Endothelial cell of umbilical vein (primary cell): ENCODE measurements at regions not wholly inside any gene's neighbourhood (a gene's known extent, or its start where the extent isn't known, plus 50 kb on each side); places are given as distances from the start of the nearest gene placed in this dataset.

Experiments used
- BruUV-seq: library from RNA; stranded (reverse); fragments of 400-500 nt; replicated peaks from 2 replicates; lab custom pipeline; 2021; lab: Mats Ljungman, UMichigan
- CTCF ChIA-PET: fragments of 300-600, 350-600 bp; sonication (Branson Sonifier 250); formaldehyde crosslinking; loops from one replicate; lab custom pipeline; 2021; ENCODE audit warnings: antibody characterized with exemption, inconsistent platforms; lab: Charles Lee
- POLR2A ChIA-PET: fragments of 300-600, 350-600 bp; sonication (Branson Sonifier 250); formaldehyde crosslinking; loops from one replicate; lab custom pipeline; 2021; ENCODE audit warnings: antibody characterized with exemption, inconsistent platforms; lab: Charles Lee
- DNase-seq: peaks from one replicate; pipeline ENCODE4 v3.0.0-alpha.2; 2011; ENCODE audit warnings: low read depth, low spot score
- FAIRE-seq: peaks from 2 replicates; lab custom pipeline; 2011; peaks lifted over from hg19 to GRCh38; lab: Jason Lieb, UNC
- H2AFZ ChIP-seq: 2 replicates; pipeline ENCODE4 v1.6.0; 2012; ENCODE audit warnings: low read depth, low read length, control low read depth, inconsistent platforms
- H3K27ac ChIP-seq: 2 replicates; pipeline ENCODE4 v1.5.1; 2011; ENCODE audit warnings: low read depth, mild to moderate bottlenecking, control low read depth, low read length, moderate library complexity; ENCODE audit not compliant: insufficient read depth
- H3K27me3 ChIP-seq, 2 experiments: 2 replicates each; pipeline versions ENCODE4 v1.6.0 to v1.6.1; 2011; ENCODE audit warnings: low read length in 2 of 2, mixed read lengths in 1 of 2; ENCODE audit not compliant: control insufficient read depth in 2 of 2, insufficient read depth in 2 of 2
- H3K36me3 ChIP-seq, 2 experiments: 2 replicates in 1 of 2; 3 replicates in 1 of 2; pipeline ENCODE4 v1.5.1; 2011; ENCODE audit warnings: low read length in 2 of 2, mild to moderate bottlenecking in 1 of 2, moderate library complexity in 1 of 2; ENCODE audit not compliant: control insufficient read depth in 2 of 2, insufficient read depth in 2 of 2; ENCODE audit errors: extremely low read depth in 1 of 2
- H3K4me1 ChIP-seq: 3 replicates; pipeline ENCODE4 v1.5.1; 2011; ENCODE audit warnings: mild to moderate bottlenecking, low read length; ENCODE audit not compliant: control insufficient read depth, insufficient read depth; ENCODE audit errors: extremely low read depth
- H3K4me2 ChIP-seq: 2 replicates; pipeline ENCODE4 v1.6.1; 2011; ENCODE audit warnings: low read length, control low read depth, mixed read lengths; ENCODE audit not compliant: insufficient read depth
- H3K4me3 ChIP-seq, 3 experiments: fragments of 200-600 bp in 1 of 3; sonication (generic), shearing (Covaris generic) in 1 of 3; replicated peaks in 1 of 3; 2 replicates each; pipeline ENCODE4 v1.5.1; 2011 to 2016; ENCODE audit warnings: control low read depth in 3 of 3, low read length in 3 of 3, mild to moderate bottlenecking in 2 of 3, inconsistent platforms in 1 of 3, low read depth in 1 of 3, moderate library complexity in 1 of 3; ENCODE audit not compliant: insufficient read depth in 1 of 3
- H3K79me2 ChIP-seq: 2 replicates; pipeline ENCODE4 v1.6.0; 2012; ENCODE audit warnings: low read length, inconsistent platforms; ENCODE audit not compliant: control insufficient read depth, insufficient read depth
- H3K9ac ChIP-seq: replicated peaks from 2 replicates; pipeline ENCODE3; 2011; ENCODE audit warnings: low read length, control low read depth; ENCODE audit not compliant: insufficient read depth; ENCODE audit errors: extremely low read depth
- H3K9me1 ChIP-seq: replicated peaks from 3 replicates; pipeline ENCODE4 v1.6.0; 2011; ENCODE audit warnings: mild to moderate bottlenecking, low read length; ENCODE audit not compliant: control insufficient read depth, insufficient read depth; ENCODE audit errors: extremely low read depth
- H3K9me3 ChIP-seq: replicated peaks from 2 replicates; pipeline ENCODE4 v1.5.1; 2012; ENCODE audit warnings: low read length, inconsistent platforms; ENCODE audit not compliant: control insufficient read depth, insufficient read depth
- H4K20me1 ChIP-seq: replicated peaks from 2 replicates; pipeline ENCODE3; 2011; ENCODE audit warnings: mild to moderate bottlenecking, low read length; ENCODE audit not compliant: control insufficient read depth, insufficient read depth; ENCODE audit errors: extremely low read depth
- CTCF ChIP-seq, 2 donors: IDR thresholded peaks; 1 replicate in 1 of 2; 2 replicates in 1 of 2; pipeline ENCODE4 v1.5.1; 2011; ENCODE audit warnings: low read length in 2 of 2, mild to moderate bottlenecking in 2 of 2, moderate library complexity in 2 of 2, control low read depth in 1 of 2, inconsistent platforms in 1 of 2, low read depth in 1 of 2; ENCODE audit not compliant: insufficient read depth in 1 of 2; ENCODE audit errors: extremely low read depth in 1 of 2
- EZH2 ChIP-seq: IDR thresholded peaks from 2 replicates; pipeline ENCODE4 v1.6.1; 2012; ENCODE audit warnings: borderline replicate concordance, low read depth, mild to moderate bottlenecking, moderate library complexity, low read length, inconsistent platforms; ENCODE audit not compliant: severe bottlenecking
- FOS ChIP-seq: IDR thresholded peaks from 2 replicates; pipeline ENCODE4 v1.6.1; 2011; ENCODE audit warnings: mild to moderate bottlenecking, low read length, moderate library complexity, borderline replicate concordance; ENCODE audit not compliant: insufficient read depth
- GATA2 ChIP-seq: IDR thresholded peaks from 2 replicates; pipeline ENCODE4 v1.7.0; 2011; ENCODE audit warnings: low read depth, mild to moderate bottlenecking, moderate library complexity, mixed read lengths, low read length; ENCODE audit not compliant: insufficient read length, insufficient read depth
- JUN ChIP-seq: IDR thresholded peaks from 2 replicates; pipeline ENCODE4 v1.6.1; 2011; ENCODE audit warnings: borderline replicate concordance, low read depth; ENCODE audit not compliant: insufficient read length, insufficient read depth
- MYC ChIP-seq: IDR thresholded peaks from one replicate; pipeline ENCODE4 v1.6.1; 2011; ENCODE audit warnings: mild to moderate bottlenecking, low read depth, low read length
- POLR2A ChIP-seq: IDR thresholded peaks from 2 replicates; pipeline ENCODE4 v1.6.1; 2012; ENCODE audit warnings: low read depth, mild to moderate bottlenecking, control low read depth, low read length
- POLR2AphosphoS5 ChIP-seq: IDR thresholded peaks from 2 replicates; pipeline ENCODE4 v1.6.1; 2012; ENCODE audit warnings: low read depth, mild to moderate bottlenecking, control low read depth, low read length, moderate library complexity; ENCODE audit not compliant: insufficient read depth
- dilution Hi-C: fragments of 300-500 bp; cut with MboI; formaldehyde crosslinking; loops from one replicate; pipeline ENCODE4 v1.15.0; 2019; ENCODE audit warnings: low sequenced_read_pairs; ENCODE audit not compliant: extremely low pct_ligation_motif_present
- intact Hi-C: fragments of 100-400 bp; cut with micrococcal nuclease; formaldehyde crosslinking; loops from one replicate; pipeline ENCODE4 v1.10.0; 2022
- TF ChIP-seq, protein P1 (sequence below): IDR thresholded peaks from 2 replicates; pipeline ENCODE4 v1.6.1; 2011; ENCODE audit not compliant: insufficient read depth, insufficient read length

- Histone ChIP-seq H4K20me1 (no peaks in the 10 kb centered on the region), H2AFZ (no peak overlapping the region), H3K4me1 (no peaks in the 10 kb centered on the region), H3K9ac (no peak overlapping the region), H3K36me3 (no peaks in the 10 kb centered on the region), H3K9me1 (no peaks in the 10 kb centered on the region), H3K4me2 (no peak overlapping the region), H3K79me2 (no peaks in the 10 kb centered on the region), H3K9me3 (peaks cover 15% of the 10 kb centered on the region), H3K27ac (no peak overlapping the region), H3K27me3 (no peaks in the 10 kb centered on the region), H3K4me3 (no peak overlapping the region)
- intact Hi-C loops: no loop called here
- BruUV-seq: no TSS peak
- FAIRE-seq (no peak), DNase-seq (no peak)
- TF ChIP-seq POLR2A (no peak), POLR2AphosphoS5 (no peak), FOS (no peak), EZH2 (no peak), GATA2 (no peak), JUN (no peak), MYC (no peak), CTCF (IDR thresholded peaks at IDR 0.05; ENCODE audit: extremely low read depth in 1 of 2, insufficient read depth in 1 of 2, low read depth in 1 of 2, low read length in 2 of 2) (no peak)
- TF ChIP-seq, protein P1, sequence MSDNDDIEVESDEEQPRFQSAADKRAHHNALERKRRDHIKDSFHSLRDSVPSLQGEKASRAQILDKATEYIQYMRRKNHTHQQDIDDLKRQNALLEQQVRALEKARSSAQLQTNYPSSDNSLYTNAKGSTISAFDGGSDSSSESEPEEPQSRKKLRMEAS: no peak
- ChIA-PET POLR2A (no interaction called here), CTCF (no interaction called here)
- dilution Hi-C loops: no loop called here
Measured at GRCh38 chr11:114912826-114913225, 234.5 kb downstream of the NXPE2 start.
